ENCODE measurements at regions not wholly inside any gene's neighbourhood (a gene's known extent, or its start where the extent isn't known, plus 50 kb on each side); places are given as distances from the start of the nearest gene placed in this dataset.

GRCh38 chr12:123071857-123072256 is 79.0 kb downstream of the PITPNM2 start:
- no peak for TF ChIP-seq POLR2A (IDR thresholded peaks at IDR 0.05)
- TF ChIP-seq, protein P1, sequence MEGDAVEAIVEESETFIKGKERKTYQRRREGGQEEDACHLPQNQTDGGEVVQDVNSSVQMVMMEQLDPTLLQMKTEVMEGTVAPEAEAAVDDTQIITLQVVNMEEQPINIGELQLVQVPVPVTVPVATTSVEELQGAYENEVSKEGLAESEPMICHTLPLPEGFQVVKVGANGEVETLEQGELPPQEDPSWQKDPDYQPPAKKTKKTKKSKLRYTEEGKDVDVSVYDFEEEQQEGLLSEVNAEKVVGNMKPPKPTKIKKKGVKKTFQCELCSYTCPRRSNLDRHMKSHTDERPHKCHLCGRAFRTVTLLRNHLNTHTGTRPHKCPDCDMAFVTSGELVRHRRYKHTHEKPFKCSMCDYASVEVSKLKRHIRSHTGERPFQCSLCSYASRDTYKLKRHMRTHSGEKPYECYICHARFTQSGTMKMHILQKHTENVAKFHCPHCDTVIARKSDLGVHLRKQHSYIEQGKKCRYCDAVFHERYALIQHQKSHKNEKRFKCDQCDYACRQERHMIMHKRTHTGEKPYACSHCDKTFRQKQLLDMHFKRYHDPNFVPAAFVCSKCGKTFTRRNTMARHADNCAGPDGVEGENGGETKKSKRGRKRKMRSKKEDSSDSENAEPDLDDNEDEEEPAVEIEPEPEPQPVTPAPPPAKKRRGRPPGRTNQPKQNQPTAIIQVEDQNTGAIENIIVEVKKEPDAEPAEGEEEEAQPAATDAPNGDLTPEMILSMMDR (IDR thresholded peaks at IDR 0.05): no peak
- no peak for TF ChIP-seq POLR2AphosphoS5 (IDR thresholded peaks at IDR 0.05)
- TF ChIP-seq EP300 (IDR thresholded peaks at IDR 0.05): no peak
- H3K9me3 ChIP-seq: no peaks in the 10 kb centered on the region
- H3K27ac ChIP-seq: no peak overlapping the region
- H3K4me1 ChIP-seq: peaks cover 37 to 49% (median 44%) of the 10 kb centered on the region in 4 donors
- no peak overlapping the region for H3K4me3 ChIP-seq
- no peaks in the 10 kb centered on the region for H3K27me3 ChIP-seq
- no peak for ATAC-seq (ENCODE audit: low FRiP score in 2 of 2)
- 83 to 91% methylated on average over 5 of the region's 5 CpGs for WGBS, 2 donors
- no peaks in the 10 kb centered on the region for H3K36me3 ChIP-seq
- DNase-seq: no peak

DNA sequence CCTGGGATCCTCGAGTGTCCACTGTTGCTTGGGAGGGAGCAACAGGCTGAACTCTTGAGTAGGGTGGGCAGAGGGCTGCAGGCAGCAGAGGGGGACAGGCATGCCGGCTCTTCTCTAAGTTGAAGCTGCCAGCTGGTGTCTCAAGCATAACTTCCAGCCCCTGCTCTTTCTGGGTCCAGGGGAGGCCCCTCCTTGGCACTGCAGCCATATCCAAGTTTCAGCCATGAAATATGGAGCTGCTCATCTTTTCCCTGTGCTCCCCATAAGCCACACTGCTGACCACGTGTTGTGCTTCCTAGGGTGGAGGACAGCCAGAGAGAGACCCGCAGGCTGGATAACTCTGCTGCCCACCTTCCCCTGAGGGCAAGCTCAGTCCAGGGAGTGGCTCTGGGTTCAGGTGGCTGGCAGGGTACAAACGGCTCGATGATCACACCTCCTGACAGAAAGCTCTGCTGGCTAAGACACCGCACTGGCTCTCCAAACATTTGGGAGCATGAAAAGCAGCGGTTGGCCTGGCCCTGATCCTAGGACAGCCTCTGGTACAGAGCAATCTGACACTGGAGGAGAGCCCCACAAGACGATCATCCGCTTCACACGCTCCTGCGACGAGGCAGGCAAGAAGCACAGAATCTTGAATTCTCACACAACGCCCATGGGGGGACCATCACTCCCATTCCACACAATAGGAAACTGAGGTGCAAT is 79.6 kb downstream of the PITPNM2 start:
- H3K4me1 ChIP-seq: peaks cover 38 to 49% (median 40%) of the 10 kb centered on the region in 4 donors
- no peak overlapping the region for H3K4me3 ChIP-seq
- H3K27me3 ChIP-seq: no peaks in the 10 kb centered on the region
- ATAC-seq (ENCODE audit: low FRiP score in 2 of 2): peak in 1 of 2 donors; percentile 43
- TF ChIP-seq EP300 (IDR thresholded peaks at IDR 0.05) (no peak), POLR2AphosphoS5 (IDR thresholded peaks at IDR 0.05) (no peak), POLR2A (IDR thresholded peaks at IDR 0.05) (no peak)
- TF ChIP-seq, protein P1 (IDR thresholded peaks at IDR 0.05): no peak
- 69 to 83% methylated on average over 13 to 14 of the region's 14 CpGs for WGBS, 2 donors
- peak overlapping the region in 2 of 4 donors; percentile 37 to 74 for H3K27ac ChIP-seq
- DNase-seq: no peak
- no peaks in the 10 kb centered on the region for H3K36me3 ChIP-seq
- no peaks in the 10 kb centered on the region for H3K9me3 ChIP-seq

- DNase-seq (peak in 1 of 2 donors; percentile 44), ATAC-seq (ENCODE audit: low FRiP score in 2 of 2) (no peak)
- H3K9me3 ChIP-seq: no peaks in the 10 kb centered on the region
- TF ChIP-seq, protein P1 (IDR thresholded peaks at IDR 0.05): no peak
- TF ChIP-seq EP300 (IDR thresholded peaks at IDR 0.05) (no peak), POLR2A (IDR thresholded peaks at IDR 0.05) (no peak), POLR2AphosphoS5 (IDR thresholded peaks at IDR 0.05) (no peak)
- peaks cover 38 to 49% (median 39%) of the 10 kb centered on the region in 4 donors for H3K4me1 ChIP-seq
- no peaks in the 10 kb centered on the region for H3K27me3 ChIP-seq
- H3K4me3 ChIP-seq: no peak overlapping the region
- WGBS, 2 donors: 80 to 81% methylated on average over 6 to 14 of the region's 14 CpGs
- no peaks in the 10 kb centered on the region for H3K36me3 ChIP-seq
- peak overlapping the region in 3 of 4 donors; percentile 36 to 74 (median 37) for H3K27ac ChIP-seq
Measured at GRCh38 chr12:123070267-123071081, 80.4 kb downstream of the PITPNM2 start.

DNA sequence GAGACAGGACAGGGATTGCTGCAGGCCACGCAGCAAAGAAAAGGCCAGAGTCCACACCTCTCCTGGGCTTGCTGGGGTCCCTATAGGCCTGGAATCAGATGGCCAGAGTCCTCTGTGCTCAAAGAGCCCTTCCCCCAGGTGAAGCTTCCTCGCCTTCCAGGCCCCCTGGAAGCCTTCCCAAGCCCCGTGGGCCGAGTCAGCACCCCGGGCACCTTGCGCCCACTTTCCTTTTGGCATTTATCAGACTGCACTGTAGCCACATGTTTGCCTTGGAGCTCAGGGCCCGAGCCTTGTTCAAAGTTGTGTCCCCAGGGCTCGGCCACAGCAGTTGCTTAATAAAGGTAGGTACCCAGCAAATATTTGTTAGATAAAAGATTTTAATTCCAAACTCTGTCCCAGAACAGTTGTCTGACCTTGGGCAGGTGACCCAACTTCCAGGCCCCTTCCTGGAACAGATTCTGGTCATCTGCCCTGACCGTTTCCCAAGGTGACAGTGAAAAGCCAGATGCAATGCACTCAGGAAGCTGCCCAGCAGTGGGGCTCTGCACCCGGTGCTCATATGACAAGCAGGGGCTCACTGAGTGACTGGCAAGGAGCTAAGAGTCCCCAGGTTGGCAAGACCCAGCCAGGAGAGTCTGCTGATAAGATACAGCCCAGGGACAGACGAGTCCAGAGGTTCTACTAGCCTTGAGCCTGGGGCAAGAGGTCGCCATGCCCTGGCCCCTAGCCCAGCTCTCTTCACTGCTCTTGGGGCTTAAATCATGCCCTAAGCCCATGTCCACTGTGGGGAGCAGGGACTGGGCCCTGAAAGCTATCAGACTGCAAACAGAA is 81.2 kb downstream of the PITPNM2 start:
- peaks cover 39 to 49% (median 41%) of the 10 kb centered on the region in 4 donors for H3K4me1 ChIP-seq
- H3K27ac ChIP-seq: peak overlapping the region in 3 of 4 donors; percentile 36 to 74 (median 37)
- no peak overlapping the region for H3K4me3 ChIP-seq
- H3K9me3 ChIP-seq: no peaks in the 10 kb centered on the region
- no peaks in the 10 kb centered on the region for H3K27me3 ChIP-seq
- ATAC-seq (ENCODE audit: low FRiP score in 2 of 2) (no peak), DNase-seq (no peak)
- TF ChIP-seq, protein P1 (IDR thresholded peaks at IDR 0.05): no peak
- TF ChIP-seq POLR2AphosphoS5 (IDR thresholded peaks at IDR 0.05) (no peak), POLR2A (IDR thresholded peaks at IDR 0.05) (no peak), EP300 (IDR thresholded peaks at IDR 0.05) (no peak)
- WGBS, 2 donors: 67 to 81% methylated on average over 8 to 12 of the region's 12 CpGs
- no peaks in the 10 kb centered on the region for H3K36me3 ChIP-seq

Data from upper lobe of left lung (tissue), 6 donors.